Central memory CD4-positive, alpha-beta T cell (primary cell): ENCODE measurements at regions not wholly inside any gene's neighbourhood (a gene's known extent, or its start where the extent isn't known, plus 50 kb on each side); places are given as distances from the start of the nearest gene placed in this dataset.
"Not testable (repeated sequence)": the region's sequence is repeated elsewhere in the genome, so short reads cannot be mapped to it uniquely, and the experiment has no call there.

Experiments used
- DNase-seq: peaks from one replicate; pipeline ENCODE4 v3.0.0; 2022

DNA sequence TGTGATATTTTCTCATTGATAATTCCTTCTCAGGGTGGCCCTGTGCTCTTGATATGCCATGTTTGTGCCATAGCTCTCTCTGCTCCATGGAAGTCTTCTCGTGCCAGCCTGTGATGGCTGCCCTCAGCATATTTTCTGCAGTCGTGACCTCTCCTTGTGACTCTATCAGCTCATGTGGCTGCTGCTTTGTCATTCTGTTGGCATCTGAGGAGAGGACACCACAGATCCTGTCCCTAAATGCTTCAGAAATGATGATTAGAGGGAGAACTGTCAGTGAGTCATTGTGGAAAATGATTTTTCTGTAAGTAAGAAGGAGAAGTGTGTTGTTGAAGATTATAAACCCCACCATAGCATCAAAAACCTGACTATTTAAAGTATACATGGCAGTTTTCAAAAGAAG, 286.0 kb downstream of the ADGRL2 start:
- DNase-seq, result no peak

DNA sequence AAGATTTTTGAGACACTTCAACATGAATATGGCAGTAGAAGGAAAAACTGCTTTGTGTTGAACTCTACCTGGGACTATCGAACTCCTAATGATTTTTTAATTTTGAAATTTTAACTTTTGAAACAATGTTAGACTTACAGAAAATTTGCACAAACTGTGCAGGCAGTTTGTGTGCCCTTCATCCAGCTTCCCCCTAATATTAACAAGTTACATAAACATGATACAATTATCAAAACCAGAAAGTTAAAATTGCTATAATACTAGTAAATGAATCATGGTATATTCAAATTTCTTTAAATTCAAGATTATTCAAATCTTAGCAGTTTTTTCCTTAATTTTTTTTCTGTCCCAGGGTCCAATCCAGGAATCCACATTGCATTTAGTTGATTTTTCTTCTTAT, 278.9 kb downstream of the ADGRL2 start:
- DNase-seq, result no peak

DNA sequence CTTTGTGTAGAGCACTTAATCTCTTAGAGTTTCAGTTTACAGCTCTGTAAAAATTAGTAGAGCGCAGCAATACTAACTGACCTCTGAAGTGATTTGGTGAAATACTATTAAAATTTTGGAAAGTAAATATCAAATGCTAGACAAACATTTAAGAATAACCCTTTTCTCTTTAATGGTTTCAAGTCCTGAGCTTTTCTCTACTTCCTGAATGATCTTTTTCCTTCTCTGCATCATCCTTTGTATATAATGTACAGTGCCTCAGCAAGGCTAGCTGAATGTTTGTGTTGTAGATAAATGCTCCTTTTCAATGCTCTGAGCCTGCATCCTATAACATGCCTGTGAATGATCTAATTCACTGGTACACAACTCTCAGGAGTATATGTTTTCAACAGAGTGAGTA, 272.9 kb downstream of the ADGRL2 start:
- DNase-seq, result no peak

DNA sequence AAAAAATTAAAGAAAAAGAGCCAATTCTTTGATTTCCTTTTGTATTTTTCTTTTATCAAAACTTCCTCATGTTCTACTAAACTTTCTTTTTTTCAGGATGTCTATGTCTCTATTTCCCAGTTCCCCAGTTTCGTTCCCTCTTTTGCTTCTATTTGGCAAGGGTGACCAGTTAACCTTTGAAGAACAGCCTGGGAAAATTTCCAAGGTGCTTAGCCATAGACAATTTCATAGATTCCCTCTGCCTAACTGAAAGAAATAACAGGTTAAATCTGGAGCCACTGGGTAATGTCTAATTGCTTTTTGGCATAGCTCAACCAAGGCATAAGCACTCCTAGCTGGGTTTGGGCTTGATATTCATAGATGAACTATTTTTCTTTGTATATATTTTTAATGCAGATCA, 272.3 kb downstream of the ADGRL2 start:
- DNase-seq, result no peak

DNA sequence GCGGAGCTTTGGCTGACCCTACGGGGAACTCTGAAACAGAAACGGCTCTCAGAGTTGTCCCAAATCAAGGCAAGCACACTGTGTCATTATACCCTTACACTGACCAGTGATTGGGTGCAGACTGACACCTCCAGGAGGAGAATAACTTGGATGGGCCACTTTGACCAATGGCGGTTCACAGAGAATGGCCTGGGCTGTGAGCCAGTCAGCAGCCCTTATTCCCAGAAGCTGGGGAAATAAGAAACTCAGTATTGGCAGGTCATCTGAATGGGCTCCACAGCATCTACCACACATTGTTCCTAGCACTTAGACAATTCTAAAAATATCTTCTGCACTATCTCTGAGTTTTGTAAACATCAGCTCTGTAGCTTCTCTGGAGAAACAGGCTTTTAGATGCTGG, 265.2 kb downstream of the ADGRL2 start:
- no peak for DNase-seq

DNA sequence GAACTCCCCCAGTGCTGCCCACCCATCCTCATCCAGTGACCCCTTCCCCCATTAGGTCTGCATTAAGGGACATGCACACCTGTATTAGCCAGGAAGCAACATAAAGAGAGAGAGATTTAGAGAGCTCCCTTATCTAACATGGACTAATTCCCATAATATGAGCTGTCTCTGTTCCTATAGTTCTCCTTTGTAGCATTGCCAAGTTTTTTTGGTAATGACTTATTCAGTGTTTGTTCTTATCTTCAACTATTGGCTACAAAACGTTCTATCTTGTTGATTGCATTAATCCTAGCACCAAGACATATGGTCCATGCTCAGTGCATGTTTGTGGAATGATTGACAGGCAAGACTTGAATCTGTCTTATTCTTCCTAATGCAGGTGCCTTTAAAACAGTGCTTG, 264.0 kb downstream of the ADGRL2 start:
- no peak for DNase-seq

DNA sequence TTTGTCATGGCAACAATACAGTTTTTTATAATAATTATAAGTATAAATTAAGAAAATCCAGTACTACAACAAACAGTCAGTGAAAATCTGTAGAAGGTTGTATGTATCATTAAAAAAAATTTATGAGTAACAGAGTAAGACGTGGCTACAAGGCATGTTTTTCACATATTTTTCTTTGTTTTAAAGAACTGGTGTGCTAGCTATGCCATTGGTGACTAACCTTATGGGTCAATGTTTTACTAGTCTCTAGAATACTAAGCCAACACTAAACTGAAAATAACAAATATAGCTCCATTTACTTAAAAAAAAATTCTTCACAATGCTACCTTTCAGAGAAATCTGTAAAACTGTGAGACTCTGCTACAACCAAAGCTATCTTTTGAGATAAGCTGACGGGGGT, 261.5 kb downstream of the ADGRL2 start:
- no peak for DNase-seq

DNA sequence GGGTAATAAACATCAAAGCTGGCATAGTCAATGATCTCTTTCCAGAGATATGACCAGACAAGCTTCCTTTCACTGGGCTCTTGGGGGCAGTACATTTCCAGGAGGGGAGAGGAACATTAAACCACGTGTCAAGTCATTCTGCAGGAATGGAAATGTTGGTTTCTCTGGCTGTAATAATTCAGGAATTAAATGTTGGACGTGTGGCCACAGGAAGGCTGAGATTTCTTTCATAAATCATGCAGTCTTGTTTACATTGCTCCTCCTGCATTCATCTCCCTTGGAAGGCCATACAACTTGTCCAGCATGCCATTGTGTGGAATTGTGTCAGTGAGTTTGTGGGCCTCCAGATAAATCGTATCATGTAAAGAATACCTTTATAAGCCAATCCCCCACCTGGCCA, 259.2 kb downstream of the ADGRL2 start:
- DNase-seq, result no peak

DNA sequence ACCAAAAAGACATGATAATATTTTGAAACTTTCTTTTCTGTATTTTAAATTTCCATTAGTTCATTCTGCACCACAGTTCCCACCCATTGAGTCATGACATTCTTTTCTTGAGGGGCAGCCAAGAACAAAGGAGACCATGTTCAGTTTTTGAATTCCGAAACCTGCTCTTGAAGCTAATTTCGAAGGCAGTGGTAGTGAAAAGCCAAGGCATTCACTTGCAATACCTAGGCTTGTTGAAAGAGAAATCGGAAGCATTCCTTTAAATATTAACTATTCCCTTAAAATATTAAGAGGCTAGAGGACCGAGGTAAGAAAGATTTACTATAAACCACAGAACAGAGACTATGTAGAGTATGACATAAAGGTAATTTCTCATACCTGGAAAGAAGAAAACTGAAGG, 256.3 kb downstream of the ADGRL2 start:
- DNase-seq, result no peak

DNA sequence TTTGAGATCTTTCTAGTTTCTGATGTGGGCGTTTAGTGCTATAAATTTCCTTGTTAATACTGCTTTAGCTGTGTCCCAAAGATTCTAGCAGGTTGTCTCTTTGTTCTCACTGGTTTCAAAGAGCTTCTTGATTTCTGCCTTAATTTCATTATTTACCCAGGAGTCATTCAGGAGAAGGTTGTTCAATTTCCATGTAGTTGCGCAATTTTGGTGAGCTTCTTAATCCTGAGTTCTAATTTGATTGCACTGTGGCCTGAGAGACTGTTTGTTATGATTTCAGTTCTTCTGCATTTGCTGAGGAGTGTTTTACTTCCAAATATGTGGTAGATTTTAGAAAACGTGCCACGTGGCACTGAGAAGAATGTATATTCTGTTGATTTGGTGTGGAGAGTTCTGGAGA, 254.6 kb downstream of the ADGRL2 start:
- not testable (repeated sequence) for DNase-seq

DNA sequence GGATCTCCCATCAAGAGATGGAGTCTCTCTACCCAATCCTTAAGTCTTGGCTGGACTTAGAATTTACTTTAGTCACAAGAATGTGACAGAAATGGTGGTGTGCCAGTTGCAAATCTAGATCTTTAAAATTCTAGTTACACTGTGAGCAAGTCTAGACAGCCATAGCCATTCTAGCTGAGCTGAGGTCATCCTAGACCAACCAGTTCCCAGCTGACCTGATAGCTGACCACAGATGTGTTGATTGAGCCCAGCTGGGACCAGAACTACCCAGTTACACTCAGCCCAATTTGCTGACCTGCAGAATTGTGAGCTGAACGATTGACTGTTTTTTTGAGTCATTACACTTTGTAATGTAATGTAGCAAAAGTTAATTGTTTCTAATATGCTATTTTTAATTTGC, 251.8 kb downstream of the ADGRL2 start:
- no peak for DNase-seq

DNA sequence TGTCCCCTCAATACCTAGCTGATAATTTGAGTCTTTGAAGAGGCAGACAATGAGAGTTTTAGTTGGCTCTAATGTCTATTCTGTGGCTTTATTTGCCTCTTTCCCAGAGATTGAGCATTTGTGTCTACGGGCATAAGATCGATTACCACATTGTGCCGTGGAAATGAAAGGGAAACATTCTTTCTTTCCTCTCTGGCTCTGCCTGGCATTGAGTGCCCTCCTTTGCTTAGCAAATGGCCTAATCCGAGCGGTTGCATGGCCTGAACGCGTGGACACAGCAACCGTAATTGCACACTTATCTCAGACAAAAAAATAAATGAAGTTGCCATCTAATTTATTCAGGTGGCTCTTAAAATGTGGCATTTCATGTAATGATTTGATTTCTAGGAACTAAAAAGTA, 247.9 kb downstream of the ADGRL2 start:
- DNase-seq, result no peak

DNA sequence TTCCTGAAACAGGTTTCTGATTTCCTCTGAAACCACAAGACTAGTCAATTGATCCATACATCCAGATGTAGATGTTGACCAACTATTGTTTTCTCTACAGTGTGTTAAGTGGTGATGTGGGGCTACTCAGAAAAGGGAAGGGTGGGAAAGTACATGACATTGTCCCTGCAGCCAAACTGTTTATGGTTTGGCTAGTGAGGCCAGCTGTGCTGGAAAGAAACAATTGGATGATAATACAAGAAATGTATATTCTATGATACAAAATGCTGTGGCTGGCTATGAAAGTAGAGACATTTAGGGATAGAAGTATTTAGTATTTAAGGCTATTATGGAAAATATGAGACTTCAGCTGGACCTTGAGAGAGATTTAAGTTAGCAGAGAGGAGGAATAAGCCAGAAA, 244.5 kb downstream of the ADGRL2 start:
- DNase-seq, result no peak

DNA sequence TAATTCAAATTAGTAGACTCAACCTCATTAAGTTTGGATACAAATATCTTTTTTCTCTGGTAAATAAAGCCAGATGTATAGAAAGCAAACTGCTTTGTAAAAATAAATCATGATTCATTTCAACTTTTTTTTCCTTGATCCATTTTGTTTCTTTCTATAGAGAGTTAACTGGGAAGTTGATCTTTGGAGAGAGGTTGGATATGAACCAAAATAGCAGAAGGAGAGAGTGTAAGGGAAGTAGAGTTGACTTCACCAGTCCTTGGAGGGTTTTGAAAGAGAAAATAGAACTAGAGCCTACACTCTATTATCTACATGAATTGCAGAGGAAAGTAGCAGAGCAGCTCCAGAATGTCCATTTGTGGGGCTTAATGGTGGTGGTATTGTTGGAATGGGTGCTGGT, 243.8 kb downstream of the ADGRL2 start:
- no peak for DNase-seq

DNA sequence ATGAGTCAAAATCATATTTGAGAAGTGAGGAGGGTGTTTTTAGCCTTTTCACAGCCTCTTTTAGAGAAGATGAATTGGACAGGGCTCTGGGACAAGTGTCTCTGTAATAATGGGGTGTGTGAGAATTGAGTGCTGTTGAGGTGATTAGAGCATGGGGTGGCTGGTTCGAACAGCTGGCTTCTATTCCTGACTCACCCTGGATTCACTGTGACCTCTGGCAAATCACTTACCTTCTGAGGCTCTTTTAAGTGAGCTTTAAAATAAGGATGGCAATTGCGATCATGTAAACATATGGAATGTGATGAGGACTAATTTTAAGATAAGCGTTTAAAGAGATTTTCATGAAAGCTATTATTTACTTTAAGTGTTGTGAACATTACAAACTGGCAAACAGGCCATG, 243.4 kb downstream of the ADGRL2 start:
- no peak for DNase-seq

DNA sequence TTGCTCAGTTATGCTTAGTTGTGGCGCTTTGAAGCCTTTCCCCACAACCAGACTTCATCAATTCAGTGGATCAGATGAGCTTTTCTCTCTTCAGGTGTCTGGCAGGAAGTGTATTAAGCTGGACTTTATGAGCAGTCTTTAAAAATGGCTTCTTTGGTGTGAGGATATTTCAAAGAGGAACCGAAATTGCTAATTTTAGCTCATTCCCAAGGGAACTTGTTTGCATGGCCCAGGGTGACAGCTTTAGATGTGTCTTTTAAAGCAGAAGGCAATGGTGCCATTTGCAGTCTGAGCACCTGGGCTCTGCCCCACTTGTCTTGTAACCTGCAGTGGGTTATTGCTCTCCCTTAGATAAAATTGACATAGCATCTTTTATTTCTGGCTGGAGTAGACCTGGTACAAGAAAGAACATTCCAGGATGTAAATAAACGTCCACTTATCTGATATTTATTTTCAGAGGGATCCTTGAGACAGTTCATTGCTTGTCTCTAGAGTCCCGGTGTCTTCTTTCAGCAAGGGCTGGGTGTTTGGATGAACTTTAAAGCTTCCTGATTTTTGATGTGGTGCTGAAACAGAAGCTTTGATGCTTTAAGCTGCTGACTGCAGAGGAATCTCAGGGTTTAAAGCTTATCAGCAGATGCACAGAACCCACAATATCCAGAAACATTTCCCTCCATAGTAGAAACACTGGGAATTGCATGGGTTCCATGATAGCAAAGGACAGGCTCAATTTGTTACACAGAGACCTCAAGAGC, 241.7 kb downstream of the ADGRL2 start:
- DNase-seq, result no peak
